HG03139 (cell line): ENCODE measurements at regions not wholly inside any gene's neighbourhood (a gene's known extent, or its start where the extent isn't known, plus 50 kb on each side); places are given as distances from the start of the nearest gene placed in this dataset.
A peak's percentile ranks its signal among the peaks of the same experiment; 100 is the strongest.

Source experiments
- ATAC-seq: cut with Tn5 transposase; IDR thresholded peaks from one replicate; pipeline ENCODE4 v1.9.1; 2021; ENCODE audit not compliant: unreplicated experiment

GRCh38 chr5:169450464-169450863 lies 133.1 kb upstream of the SPDL1 start:
- no peak for ATAC-seq

- ATAC-seq: no peak
These were observed 134.7 kb upstream of the SPDL1 start for GRCh38 chr5:169448826-169449225.

GRCh38 chr5:169445191-169445590 lies 138.4 kb upstream of the SPDL1 start:
- ATAC-seq: no peak

GRCh38 chr5:169442913-169443784 lies 140.4 kb upstream of the SPDL1 start:
- no peak for ATAC-seq

- ATAC-seq: no peak
These were observed 141.1 kb upstream of the SPDL1 start for GRCh38 chr5:169442403-169442874.

- ATAC-seq: no peak
These were observed 139.3 kb upstream of the SLIT3 start for GRCh38 chr5:169440107-169440705.

GRCh38 chr5:169439362-169439761 lies 138.4 kb upstream of the SLIT3 start:
- ATAC-seq: no peak

- ATAC-seq: no peak
These were observed 134.7 kb upstream of the SLIT3 start for GRCh38 chr5:169435506-169436229.

- ATAC-seq: no peak
These were observed 132.3 kb upstream of the SLIT3 start for GRCh38 chr5:169433221-169433651.

- no peak for ATAC-seq
These were observed 130.4 kb upstream of the SLIT3 start for GRCh38 chr5:169431386-169431785.

GRCh38 chr5:169430671-169431070 lies 129.7 kb upstream of the SLIT3 start:
- no peak for ATAC-seq

GRCh38 chr5:169429044-169429443 lies 128.1 kb upstream of the SLIT3 start:
- no peak for ATAC-seq

GRCh38 chr5:169426784-169427183 lies 125.8 kb upstream of the SLIT3 start:
- ATAC-seq: no peak

GRCh38 chr5:169424670-169425378 lies 123.9 kb upstream of the SLIT3 start:
- ATAC-seq: no peak

GRCh38 chr5:169424279-169424655 lies 123.3 kb upstream of the SLIT3 start:
- no peak for ATAC-seq

GRCh38 chr5:169423580-169424278 lies 122.8 kb upstream of the SLIT3 start:
- ATAC-seq: no peak

- ATAC-seq: no peak
These were observed 121.1 kb upstream of the SLIT3 start for GRCh38 chr5:169422087-169422486.

- no peak for ATAC-seq
These were observed 120.7 kb upstream of the SLIT3 start for GRCh38 chr5:169421677-169422076.

- no peak for ATAC-seq
These were observed 116.7 kb upstream of the SLIT3 start for GRCh38 chr5:169417676-169418075.

- ATAC-seq: peak; percentile 69
These were observed 115.8 kb upstream of the SLIT3 start for GRCh38 chr5:169416583-169417196.
